Fibroblast of mammary gland (primary cell): ENCODE measurements at regions not wholly inside any gene's neighbourhood (a gene's known extent, or its start where the extent isn't known, plus 50 kb on each side); places are given as distances from the start of the nearest gene placed in this dataset.

Source experiments
- DNase-seq: peaks from one replicate; pipeline ENCODE4 v3.0.0-alpha.2; 2010; ENCODE audit warnings: low read depth
- H3K4me3 ChIP-seq: 2 replicates; pipeline ENCODE4 v1.5.1; 2011; ENCODE audit warnings: low read depth, mild to moderate bottlenecking, low read length, moderate library complexity; ENCODE audit not compliant: control insufficient read depth
- TF ChIP-seq, protein P1 (sequence below): conservative IDR thresholded peaks from 2 replicates; pipeline ENCODE4 v1.5.1; 2011; ENCODE audit warnings: low read depth, low read length, inconsistent platforms; ENCODE audit not compliant: control insufficient read depth, insufficient read depth

GRCh38 chr6:24009319-24009718 lies 116.7 kb upstream of the NRSN1 start:
- no peak for DNase-seq
- TF ChIP-seq, protein P1, sequence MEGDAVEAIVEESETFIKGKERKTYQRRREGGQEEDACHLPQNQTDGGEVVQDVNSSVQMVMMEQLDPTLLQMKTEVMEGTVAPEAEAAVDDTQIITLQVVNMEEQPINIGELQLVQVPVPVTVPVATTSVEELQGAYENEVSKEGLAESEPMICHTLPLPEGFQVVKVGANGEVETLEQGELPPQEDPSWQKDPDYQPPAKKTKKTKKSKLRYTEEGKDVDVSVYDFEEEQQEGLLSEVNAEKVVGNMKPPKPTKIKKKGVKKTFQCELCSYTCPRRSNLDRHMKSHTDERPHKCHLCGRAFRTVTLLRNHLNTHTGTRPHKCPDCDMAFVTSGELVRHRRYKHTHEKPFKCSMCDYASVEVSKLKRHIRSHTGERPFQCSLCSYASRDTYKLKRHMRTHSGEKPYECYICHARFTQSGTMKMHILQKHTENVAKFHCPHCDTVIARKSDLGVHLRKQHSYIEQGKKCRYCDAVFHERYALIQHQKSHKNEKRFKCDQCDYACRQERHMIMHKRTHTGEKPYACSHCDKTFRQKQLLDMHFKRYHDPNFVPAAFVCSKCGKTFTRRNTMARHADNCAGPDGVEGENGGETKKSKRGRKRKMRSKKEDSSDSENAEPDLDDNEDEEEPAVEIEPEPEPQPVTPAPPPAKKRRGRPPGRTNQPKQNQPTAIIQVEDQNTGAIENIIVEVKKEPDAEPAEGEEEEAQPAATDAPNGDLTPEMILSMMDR, result no peak
- H3K4me3 ChIP-seq, result no peak overlapping the region

GRCh38 chr6:24010133-24010532 lies 115.9 kb upstream of the NRSN1 start:
- DNase-seq, result no peak
- TF ChIP-seq, protein P1, result no peak
- H3K4me3 ChIP-seq, result no peak overlapping the region

DNA sequence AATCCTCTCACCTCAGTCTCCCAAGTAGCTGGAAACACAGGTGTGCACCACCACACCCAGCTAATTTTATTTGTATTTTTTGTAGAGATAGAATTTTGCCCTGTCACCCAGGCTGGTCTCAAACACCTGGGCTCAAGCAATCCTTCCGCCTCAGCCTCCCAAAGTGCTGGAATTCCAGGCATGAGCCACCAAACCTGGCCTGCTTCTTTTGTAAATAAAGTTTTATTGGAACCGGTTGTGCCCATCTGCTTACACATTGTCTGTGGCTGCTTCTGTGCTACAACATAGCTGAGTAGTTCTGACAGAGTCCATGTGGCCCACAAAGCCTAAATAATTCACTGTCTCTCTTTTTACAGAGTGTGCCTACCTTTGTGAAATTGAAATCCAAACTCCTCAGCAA lies 109.7 kb upstream of the NRSN1 start:
- TF ChIP-seq, protein P1, result no peak
- no peak for DNase-seq
- no peak overlapping the region for H3K4me3 ChIP-seq

DNA sequence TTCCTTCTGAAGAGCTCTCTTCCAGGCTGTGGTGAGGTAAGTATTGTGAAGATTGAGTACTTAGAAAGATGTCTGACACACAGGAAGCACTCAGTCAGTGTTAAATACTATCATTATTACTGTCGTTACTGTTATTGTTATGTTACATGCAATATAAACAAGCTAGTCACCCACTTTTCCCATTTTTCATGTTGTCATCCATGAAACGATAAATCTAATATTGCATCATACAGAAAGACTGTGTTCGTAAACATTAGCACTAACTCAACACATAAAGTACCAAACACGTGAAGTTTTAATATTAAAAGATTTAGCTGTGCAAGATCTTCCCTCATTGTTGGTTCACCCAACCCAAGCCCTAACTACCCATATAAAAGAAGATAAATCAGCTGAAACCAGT lies 109.2 kb upstream of the NRSN1 start:
- TF ChIP-seq, protein P1, result no peak
- no peak for DNase-seq
- no peak overlapping the region for H3K4me3 ChIP-seq

DNA sequence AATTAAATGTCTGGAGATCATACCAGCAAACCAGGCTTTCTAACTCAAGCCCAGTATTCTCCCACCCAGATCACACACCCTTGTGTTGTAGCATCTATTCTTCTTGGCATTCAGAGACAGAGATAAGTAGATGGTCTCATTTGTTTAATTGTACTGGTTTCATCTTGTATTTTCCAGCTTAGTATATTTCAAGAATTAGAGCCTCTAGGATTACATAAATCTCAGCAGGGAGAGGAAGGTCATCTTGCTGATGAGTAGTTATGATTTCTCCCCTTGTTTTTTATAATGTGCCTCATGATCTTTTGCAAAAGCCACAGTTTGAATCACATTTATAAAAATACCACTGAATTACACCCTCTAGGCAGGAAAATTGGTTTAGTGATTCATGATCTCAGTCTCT lies 106.6 kb upstream of the NRSN1 start:
- TF ChIP-seq, protein P1, result no peak
- no peak for DNase-seq
- H3K4me3 ChIP-seq, result no peak overlapping the region

GRCh38 chr6:24019830-24020229 lies 106.2 kb upstream of the NRSN1 start:
- H3K4me3 ChIP-seq, result no peak overlapping the region
- no peak for DNase-seq
- TF ChIP-seq, protein P1, result no peak

DNA sequence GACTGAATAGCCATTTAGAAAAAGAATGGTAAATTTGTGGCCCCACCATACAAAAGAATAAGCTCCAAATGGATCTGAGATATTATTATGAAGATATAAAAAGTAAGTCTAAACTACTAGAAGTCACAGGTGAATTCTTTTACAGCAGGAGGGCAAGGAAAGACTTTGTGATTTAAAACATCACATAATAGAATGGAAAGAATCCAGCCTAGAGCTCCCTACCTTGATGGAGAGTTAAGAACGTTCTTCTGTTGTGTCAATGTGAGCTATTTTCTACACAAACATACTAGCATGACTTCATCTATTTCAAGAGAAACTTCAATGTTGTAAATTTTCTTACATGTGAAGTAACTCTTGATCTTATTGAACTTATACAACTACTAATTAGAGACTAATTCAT lies 100.0 kb upstream of the NRSN1 start:
- TF ChIP-seq, protein P1, result no peak
- no peak overlapping the region for H3K4me3 ChIP-seq
- no peak for DNase-seq
